ENCODE measurements at regions not wholly inside any gene's neighbourhood (a gene's known extent, or its start where the extent isn't known, plus 50 kb on each side); places are given as distances from the start of the nearest gene placed in this dataset.

- DNase-seq (ENCODE audit: low read depth), result no peak
- TF ChIP-seq CTCF (IDR thresholded peaks at IDR 0.05; ENCODE audit: control insufficient read depth, insufficient read depth, low read depth, low read length, missing control alignments), result no peak
- no peak overlapping the region for H3K4me3 ChIP-seq (ENCODE audit: control insufficient read depth, low read depth, low read length)
Measured at GRCh38 chr3:56889131-56889530, 87.4 kb upstream of the ARHGEF3 start.

- no peak for DNase-seq (ENCODE audit: low read depth)
- no peak overlapping the region for H3K4me3 ChIP-seq (ENCODE audit: control insufficient read depth, low read depth, low read length)
- TF ChIP-seq CTCF (IDR thresholded peaks at IDR 0.05; ENCODE audit: control insufficient read depth, insufficient read depth, low read depth, low read length, missing control alignments), result no peak
Measured at GRCh38 chr3:56887402-56888025, 85.8 kb upstream of the ARHGEF3 start.

GRCh38 chr3:56886314-56886713, 84.6 kb upstream of the ARHGEF3 start:
- no peak for TF ChIP-seq CTCF (IDR thresholded peaks at IDR 0.05; ENCODE audit: control insufficient read depth, insufficient read depth, low read depth, low read length, missing control alignments)
- no peak overlapping the region for H3K4me3 ChIP-seq (ENCODE audit: control insufficient read depth, low read depth, low read length)
- DNase-seq (ENCODE audit: low read depth), result no peak

- no peak for DNase-seq (ENCODE audit: low read depth)
- no peak overlapping the region for H3K4me3 ChIP-seq (ENCODE audit: control insufficient read depth, low read depth, low read length)
Measured at GRCh38 chr3:56885879-56886278, 84.1 kb upstream of the ARHGEF3 start.

GRCh38 chr3:56885453-56885852, 83.7 kb upstream of the ARHGEF3 start:
- TF ChIP-seq CTCF (IDR thresholded peaks at IDR 0.05; ENCODE audit: control insufficient read depth, insufficient read depth, low read depth, low read length, missing control alignments), result no peak
- no peak for DNase-seq (ENCODE audit: low read depth)
- no peak overlapping the region for H3K4me3 ChIP-seq (ENCODE audit: control insufficient read depth, low read depth, low read length)

More at GRCh38 chr3:56885879-56886278, 84.1 kb upstream of the ARHGEF3 start:
- TF ChIP-seq CTCF (IDR thresholded peaks at IDR 0.05; ENCODE audit: control insufficient read depth, insufficient read depth, low read depth, low read length, missing control alignments), result no peak

GRCh38 chr3:56884387-56884786, 82.6 kb upstream of the ARHGEF3 start:
- no peak for TF ChIP-seq CTCF (IDR thresholded peaks at IDR 0.05; ENCODE audit: control insufficient read depth, insufficient read depth, low read depth, low read length, missing control alignments)
- no peak for DNase-seq (ENCODE audit: low read depth)
- no peak overlapping the region for H3K4me3 ChIP-seq (ENCODE audit: control insufficient read depth, low read depth, low read length)

Data from AG09309 (cell line).